ENCODE measurements at regions not wholly inside any gene's neighbourhood (a gene's known extent, or its start where the extent isn't known, plus 50 kb on each side); places are given as distances from the start of the nearest gene placed in this dataset.
A peak's percentile ranks its signal among the peaks of the same experiment; 100 is the strongest.

DNA sequence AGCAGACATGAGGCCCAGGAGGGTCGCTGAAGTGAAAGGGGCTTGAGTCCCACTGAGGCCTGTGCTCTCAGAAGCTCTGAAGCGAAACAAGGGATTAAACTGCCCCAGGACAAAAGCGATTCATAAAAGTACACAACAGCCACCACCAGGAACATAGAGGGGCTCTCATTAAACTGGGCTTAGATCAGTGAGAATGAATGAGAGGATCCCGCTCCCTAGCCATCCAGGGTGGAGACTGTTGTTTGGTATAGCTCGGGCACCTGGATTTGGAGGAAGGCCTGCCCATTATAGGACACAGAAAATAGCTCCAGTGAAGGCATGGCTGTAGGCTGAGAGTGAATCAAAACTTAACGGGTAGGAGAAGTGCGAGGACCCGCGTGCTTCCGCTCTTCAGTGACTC, 91.6 kb upstream of the TAB2 start:
- no peak overlapping the region for H3K4me3 Mint-ChIP-seq
- no peak for ATAC-seq
- H3K36me3 Mint-ChIP-seq, result peaks cover 22% of the 10 kb centered on the region
- CTCF ChIA-PET, result interaction anchor here (1.8 kb wide), 1 partner anchor 13 kb away, joined by 4 read pairs; no protein-coding TSS in a partner anchor
- peaks cover 9% of the 10 kb centered on the region for H3K4me1 Mint-ChIP-seq
- no peaks in the 10 kb centered on the region for H3K27me3 Mint-ChIP-seq
- DNase-seq, result no peak
- H3K9me3 Mint-ChIP-seq (ENCODE audit: low read depth), result no peaks in the 10 kb centered on the region
- no peak overlapping the region for H3K27ac Mint-ChIP-seq

DNA sequence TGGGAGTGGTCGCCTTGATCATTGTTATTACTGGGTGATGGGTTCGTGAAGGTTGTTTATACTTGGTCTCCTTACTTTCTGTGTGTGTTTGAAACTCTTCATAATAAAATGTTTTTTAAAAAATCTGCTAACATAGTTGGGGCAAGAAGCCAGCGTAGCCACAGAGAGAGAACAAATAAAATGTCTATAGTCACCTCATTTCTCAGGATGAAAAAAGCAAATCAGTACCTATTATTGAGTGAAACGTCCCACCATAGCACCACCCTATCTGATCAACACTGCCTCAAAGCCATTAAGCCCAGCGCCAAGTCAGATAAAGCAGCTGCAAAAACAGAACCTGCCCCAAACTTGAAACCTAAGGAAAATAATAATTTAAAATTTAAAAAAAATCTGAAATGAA, 89.7 kb upstream of the TAB2 start:
- peaks cover 22% of the 10 kb centered on the region for H3K4me1 Mint-ChIP-seq

GRCh38 chr6:149228311-149228955, 89.1 kb upstream of the TAB2 start:
- CTCF ChIA-PET, result interaction anchor here (1.0 kb wide), 1 partner anchor 12 kb away, joined by 3 read pairs; no protein-coding TSS in a partner anchor
- H3K4me3 Mint-ChIP-seq, result no peak overlapping the region
- no peaks in the 10 kb centered on the region for H3K27me3 Mint-ChIP-seq
- peaks cover 24% of the 10 kb centered on the region for H3K36me3 Mint-ChIP-seq
- no peak overlapping the region for H3K27ac Mint-ChIP-seq
- no peak for ATAC-seq
- no peaks in the 10 kb centered on the region for H3K9me3 Mint-ChIP-seq (ENCODE audit: low read depth)
- H3K4me1 Mint-ChIP-seq, result peaks cover 28% of the 10 kb centered on the region
- no peak for DNase-seq

More for the DNA sequence above, 89.7 kb upstream of the TAB2 start:
- DNase-seq (no peak), ATAC-seq (no peak)
- Mint-ChIP-seq H3K27me3 (no peaks in the 10 kb centered on the region), H3K27ac (no peak overlapping the region), H3K9me3 (ENCODE audit: low read depth) (no peaks in the 10 kb centered on the region), H3K4me3 (no peak overlapping the region), H3K36me3 (peaks cover 19% of the 10 kb centered on the region)
- CTCF ChIA-PET, result interaction anchor here (1.0 kb wide), 1 partner anchor 11 kb away, joined by 3 read pairs; no protein-coding TSS in a partner anchor

GRCh38 chr6:149229096-149229495, 88.4 kb upstream of the TAB2 start:
- CTCF ChIA-PET, result no interaction called here
- ATAC-seq (no peak), DNase-seq (no peak)
- no peaks in the 10 kb centered on the region for H3K9me3 Mint-ChIP-seq (ENCODE audit: low read depth)
- peaks cover 34% of the 10 kb centered on the region for H3K4me1 Mint-ChIP-seq
- peaks cover 23% of the 10 kb centered on the region for H3K36me3 Mint-ChIP-seq
- no peak overlapping the region for H3K27ac Mint-ChIP-seq
- H3K27me3 Mint-ChIP-seq, result no peaks in the 10 kb centered on the region
- no peak overlapping the region for H3K4me3 Mint-ChIP-seq

DNA sequence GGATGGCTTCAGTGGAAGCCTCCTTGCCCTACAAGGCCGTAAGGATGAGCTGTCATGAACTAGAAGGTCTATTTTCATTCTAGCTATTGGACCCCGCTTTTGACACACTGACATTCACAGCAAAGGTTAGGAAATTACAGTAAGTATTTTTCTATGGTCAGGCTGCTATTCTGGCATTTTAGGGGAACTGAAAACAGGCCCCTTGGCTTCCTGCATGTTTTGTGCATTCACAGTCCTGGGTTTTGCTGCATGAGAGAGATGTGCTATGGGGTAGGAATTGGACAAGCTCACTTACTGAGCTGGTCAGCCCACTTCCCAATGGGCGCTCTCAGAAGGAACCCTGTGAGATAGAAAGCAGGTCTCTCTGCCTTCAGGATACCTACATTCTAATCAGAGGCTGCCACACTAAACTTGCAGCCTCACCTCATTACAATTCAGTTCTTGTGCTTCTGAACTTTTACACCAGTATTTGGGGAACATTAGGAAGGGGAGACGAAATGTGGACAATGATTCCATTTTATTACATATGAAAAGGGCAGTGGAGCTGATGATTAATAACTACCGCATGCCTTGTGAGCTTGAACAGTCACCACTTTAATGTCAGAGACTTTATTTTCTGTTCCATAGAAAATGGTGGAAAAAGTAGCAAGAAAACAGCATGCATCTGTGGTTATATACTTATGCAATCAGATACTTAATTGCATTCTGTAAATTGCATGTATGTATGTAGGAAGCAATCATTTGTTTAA, 86.6 kb upstream of the TAB2 start:
- Mint-ChIP-seq H3K27ac (no peak overlapping the region), H3K27me3 (no peaks in the 10 kb centered on the region), H3K9me3 (ENCODE audit: low read depth) (no peaks in the 10 kb centered on the region), H3K4me3 (no peak overlapping the region), H3K36me3 (peaks cover 29% of the 10 kb centered on the region), H3K4me1 (peaks cover 47% of the 10 kb centered on the region)
- ATAC-seq (no peak), DNase-seq (no peak)
- CTCF ChIA-PET, result interaction anchor here (1.4 kb wide), 2 partner anchors 10 to 15 kb away, joined by 4 to 5 read pairs; no protein-coding TSS in a partner anchor

DNA sequence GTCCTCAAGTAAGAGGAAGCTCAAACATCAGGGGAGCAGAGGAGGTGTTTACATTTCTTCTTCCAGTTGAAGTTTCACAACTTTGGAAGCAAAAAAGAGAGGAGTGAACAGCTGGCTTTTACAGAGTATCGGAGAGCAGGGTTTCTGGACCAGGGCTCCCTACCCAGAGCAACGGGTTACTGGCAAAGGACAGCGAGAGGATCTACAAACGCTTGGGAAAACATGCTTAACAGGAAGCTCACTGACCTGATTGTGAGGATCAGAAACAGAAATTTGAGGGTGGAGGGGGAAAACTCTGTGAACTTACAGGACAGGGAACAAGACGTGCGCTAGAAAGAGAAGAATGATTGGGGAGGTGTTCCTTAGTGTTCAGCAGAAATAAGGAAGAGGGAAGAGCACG, 85.7 kb upstream of the TAB2 start:
- ATAC-seq, result no peak
- Mint-ChIP-seq H3K36me3 (peaks cover 35% of the 10 kb centered on the region), H3K27me3 (no peaks in the 10 kb centered on the region), H3K27ac (no peak overlapping the region), H3K9me3 (ENCODE audit: low read depth) (peaks cover 5% of the 10 kb centered on the region), H3K4me3 (no peak overlapping the region), H3K4me1 (peaks cover 39% of the 10 kb centered on the region)
- CTCF ChIA-PET, result interaction anchor here (1.4 to 1.5 kb wide), 3 partner anchors 9 to 146 kb away, joined by 3 to 5 read pairs (median 4); no protein-coding TSS in a partner anchor
- DNase-seq, result no peak

GRCh38 chr6:149233056-149233715, 84.3 kb upstream of the TAB2 start:
- H3K27me3 Mint-ChIP-seq, result no peaks in the 10 kb centered on the region
- peaks cover 11% of the 10 kb centered on the region for H3K9me3 Mint-ChIP-seq (ENCODE audit: low read depth)
- peaks cover 48% of the 10 kb centered on the region for H3K36me3 Mint-ChIP-seq
- peak overlapping the region; percentile 94 for H3K27ac Mint-ChIP-seq
- peak; percentile 74 for DNase-seq
- peak; percentile 80 for ATAC-seq
- H3K4me1 Mint-ChIP-seq, result peaks cover 39% of the 10 kb centered on the region
- H3K4me3 Mint-ChIP-seq, result peak overlapping the region; percentile 47
- CTCF ChIA-PET, result interaction anchor here (1.5 kb wide), 1 partner anchor 148 kb away, joined by 3 read pairs; no protein-coding TSS in a partner anchor

GRCh38 chr6:149234051-149234962, 83.2 kb upstream of the TAB2 start:
- peak; percentile 43 for ATAC-seq
- no peak for DNase-seq
- Mint-ChIP-seq H3K4me3 (peak overlapping the region; percentile 40), H3K4me1 (peaks cover 39% of the 10 kb centered on the region), H3K27me3 (no peaks in the 10 kb centered on the region), H3K36me3 (peaks cover 59% of the 10 kb centered on the region), H3K27ac (peak overlapping the region; percentile 94), H3K9me3 (ENCODE audit: low read depth) (peaks cover 21% of the 10 kb centered on the region)
- CTCF ChIA-PET, result interaction anchor here (0.7 kb wide), 1 partner anchor 34 kb away, joined by 3 read pairs; no protein-coding TSS in a partner anchor

GRCh38 chr6:149235130-149235561, 82.4 kb upstream of the TAB2 start:
- Mint-ChIP-seq H3K27me3 (no peaks in the 10 kb centered on the region), H3K4me3 (no peak overlapping the region), H3K9me3 (ENCODE audit: low read depth) (peaks cover 26% of the 10 kb centered on the region), H3K27ac (peak overlapping the region; percentile 94), H3K36me3 (peaks cover 66% of the 10 kb centered on the region), H3K4me1 (peaks cover 39% of the 10 kb centered on the region)
- DNase-seq (no peak), ATAC-seq (no peak)
- CTCF ChIA-PET, result no interaction called here

DNA sequence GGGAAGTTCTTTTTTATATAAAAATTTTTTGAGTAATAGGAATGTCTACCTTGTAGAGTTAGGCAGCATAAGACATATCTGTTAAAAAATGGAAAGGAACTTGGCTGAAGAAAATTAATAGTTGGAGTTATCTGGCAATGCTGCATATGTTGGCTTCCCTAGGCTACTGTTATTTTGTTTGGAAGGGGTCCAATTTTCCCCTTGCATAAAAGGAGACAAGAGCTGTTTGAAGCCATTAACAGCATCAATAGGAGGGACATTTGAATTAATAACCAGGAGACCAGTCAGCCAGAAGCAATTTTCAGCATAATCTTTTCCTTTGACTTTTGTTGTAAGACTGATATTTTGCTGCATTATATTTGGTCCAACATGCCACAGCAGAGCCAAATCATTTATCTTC, 80.9 kb upstream of the TAB2 start:
- ATAC-seq, result no peak

GRCh38 chr6:149237464-149237863, 80.0 kb upstream of the TAB2 start:
- Mint-ChIP-seq H3K27me3 (no peaks in the 10 kb centered on the region), H3K9me3 (ENCODE audit: low read depth) (peaks cover 28% of the 10 kb centered on the region), H3K4me3 (no peak overlapping the region), H3K4me1 (peaks cover 29% of the 10 kb centered on the region), H3K36me3 (peaks cover 70% of the 10 kb centered on the region), H3K27ac (no peak overlapping the region)
- DNase-seq, result no peak
- CTCF ChIA-PET, result interaction anchor here (1.2 to 1.3 kb wide), 2 partner anchors 14 to 155 kb away, joined by 3 read pairs; no protein-coding TSS in a partner anchor
- no peak for ATAC-seq

More for the DNA sequence above, 80.9 kb upstream of the TAB2 start:
- Mint-ChIP-seq H3K27ac (no peak overlapping the region), H3K4me1 (peaks cover 36% of the 10 kb centered on the region), H3K27me3 (no peaks in the 10 kb centered on the region), H3K4me3 (no peak overlapping the region), H3K9me3 (ENCODE audit: low read depth) (peaks cover 26% of the 10 kb centered on the region), H3K36me3 (peaks cover 70% of the 10 kb centered on the region)
- DNase-seq, result no peak
- CTCF ChIA-PET, result interaction anchor here (1.2 kb wide), 1 partner anchor 154 kb away, joined by 3 read pairs; no protein-coding TSS in a partner anchor

DNA sequence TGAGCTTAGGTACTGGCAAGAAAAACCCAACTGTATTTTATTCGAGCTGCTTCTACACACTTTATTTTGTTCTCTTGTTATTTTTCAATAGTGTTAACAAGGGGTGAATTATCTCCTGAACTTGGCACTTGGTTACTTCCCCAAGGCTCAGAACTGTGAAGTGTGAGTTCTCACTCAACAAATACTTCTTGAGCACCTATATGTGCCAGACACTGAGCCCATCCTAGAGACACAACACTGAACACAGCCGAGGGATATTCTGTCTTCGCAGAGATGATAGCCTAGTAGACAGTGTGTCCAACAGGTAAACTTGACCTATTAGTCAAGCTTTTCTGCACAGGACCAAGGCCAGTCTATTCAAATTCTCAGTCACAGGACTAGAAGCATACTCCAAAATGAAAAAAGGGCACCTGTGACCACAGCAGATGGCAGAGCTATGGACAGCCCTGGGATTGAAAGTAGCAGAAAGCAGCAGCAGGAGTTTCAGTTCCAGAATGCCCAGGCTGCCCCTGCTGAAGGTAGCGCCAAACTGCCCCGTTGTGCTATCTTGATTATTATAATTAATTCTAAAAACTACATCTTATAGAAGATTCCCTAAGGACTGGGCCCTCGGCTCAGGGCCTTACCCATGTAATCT, 77.8 kb upstream of the TAB2 start:
- peaks cover 7% of the 10 kb centered on the region for H3K4me1 Mint-ChIP-seq

More for the DNA sequence above, 77.8 kb upstream of the TAB2 start:
- DNase-seq (no peak), ATAC-seq (no peak)
- Mint-ChIP-seq H3K36me3 (peaks cover 67% of the 10 kb centered on the region), H3K27ac (no peak overlapping the region), H3K9me3 (ENCODE audit: low read depth) (peaks cover 33% of the 10 kb centered on the region), H3K27me3 (no peaks in the 10 kb centered on the region), H3K4me3 (no peak overlapping the region)
- CTCF ChIA-PET, result no interaction called here
